CD4-positive, alpha-beta T cell treated with Interleukin-6 at 100 ng/mL for 8 hours (primary cell): ENCODE measurements at regions not wholly inside any gene's neighbourhood (a gene's known extent, or its start where the extent isn't known, plus 50 kb on each side); places are given as distances from the start of the nearest gene placed in this dataset.

Source experiments
- DNase-seq: peaks from one replicate; pipeline ENCODE4 v3.0.0-alpha.2; 2020; ENCODE audit warnings: mixed read lengths, low spot score

- DNase-seq, result no peak
Observed at GRCh38 chr4:11342401-11342800, 86.3 kb downstream of the HS3ST1 start.

- no peak for DNase-seq
Observed at GRCh38 chr4:11341337-11342043, 87.2 kb downstream of the HS3ST1 start.

- DNase-seq, result no peak
Observed at GRCh38 chr4:11338956-11339782, 89.5 kb downstream of the HS3ST1 start.

- DNase-seq, result no peak
Observed at GRCh38 chr4:11337287-11337686, 91.4 kb downstream of the HS3ST1 start.

- DNase-seq, result no peak
Observed at GRCh38 chr4:11336435-11336834, 92.3 kb downstream of the HS3ST1 start.

GRCh38 chr4:11334887-11335286 is 93.8 kb downstream of the HS3ST1 start:
- no peak for DNase-seq

GRCh38 chr4:11328401-11328800 is 100.3 kb downstream of the HS3ST1 start:
- DNase-seq, result no peak

- no peak for DNase-seq
Observed at GRCh38 chr4:11326021-11326420, 102.7 kb downstream of the HS3ST1 start.

GRCh38 chr4:11323771-11324170 is 104.9 kb downstream of the HS3ST1 start:
- DNase-seq, result no peak

GRCh38 chr4:11313157-11313943 is 115.3 kb downstream of the HS3ST1 start:
- DNase-seq, result no peak

GRCh38 chr4:11312389-11312788 is 116.3 kb downstream of the HS3ST1 start:
- DNase-seq, result no peak

GRCh38 chr4:11301075-11301660 is 127.5 kb downstream of the HS3ST1 start:
- DNase-seq, result no peak

GRCh38 chr4:11299836-11300235 is 128.9 kb downstream of the HS3ST1 start:
- no peak for DNase-seq

- DNase-seq, result no peak
Observed at GRCh38 chr4:11299016-11299415, 129.7 kb downstream of the HS3ST1 start.

GRCh38 chr4:11298451-11298850 is 130.2 kb downstream of the HS3ST1 start:
- DNase-seq, result no peak

GRCh38 chr4:11297627-11298026 is 131.1 kb downstream of the HS3ST1 start:
- DNase-seq, result no peak

- DNase-seq, result no peak
Observed at GRCh38 chr4:11297201-11297600, 131.5 kb downstream of the HS3ST1 start.

- no peak for DNase-seq
Observed at GRCh38 chr4:11293866-11294265, 134.8 kb downstream of the HS3ST1 start.

GRCh38 chr4:11287055-11287454 is 141.6 kb downstream of the HS3ST1 start:
- no peak for DNase-seq

- no peak for DNase-seq
Observed at GRCh38 chr4:11286533-11286932, 142.2 kb downstream of the HS3ST1 start.

GRCh38 chr4:11281720-11282119 is 147.0 kb downstream of the HS3ST1 start:
- DNase-seq, result no peak

- DNase-seq, result no peak
Observed at GRCh38 chr4:11271263-11271662, 157.4 kb downstream of the HS3ST1 start.
